Progenitor cell of endocrine pancreas (in vitro differentiated cells): ENCODE measurements at regions not wholly inside any gene's neighbourhood (a gene's known extent, or its start where the extent isn't known, plus 50 kb on each side); places are given as distances from the start of the nearest gene placed in this dataset.

Source experiments
- DNase-seq: peaks from one replicate; pipeline ENCODE4 v3.0.0; 2021; ENCODE audit warnings: low spot score; ENCODE audit not compliant: unreplicated experiment
- H3K27ac Mint-ChIP-seq: 2 replicates; pipeline ENCODE4 v1.8.0; 2021; ENCODE audit warnings: mild to moderate bottlenecking, moderate library complexity, mixed read lengths
- H3K27me3 Mint-ChIP-seq: 2 replicates; pipeline ENCODE4 v1.8.0; 2021; ENCODE audit warnings: mixed read lengths
- H3K36me3 Mint-ChIP-seq: 2 replicates; pipeline ENCODE4 v1.8.0; 2022; ENCODE audit warnings: mixed read lengths; ENCODE audit not compliant: insufficient read depth
- H3K4me1 Mint-ChIP-seq: 2 replicates; pipeline ENCODE4 v1.8.0; 2021; ENCODE audit warnings: low read depth, mixed read lengths
- H3K4me3 Mint-ChIP-seq: 2 replicates; pipeline ENCODE4 v1.8.0; 2021; ENCODE audit warnings: low read depth, mild to moderate bottlenecking, moderate library complexity, mixed read lengths
- H3K9me3 Mint-ChIP-seq: 2 replicates; pipeline ENCODE4 v1.8.0; 2021; ENCODE audit warnings: low read depth, mixed read lengths
- CTCF ChIP-seq: fragments of 200-600 bp; sonication (generic); IDR thresholded peaks from one replicate; pipeline ENCODE4 v1.5.0; 2021; ENCODE audit warnings: antibody characterized with exemption, mild to moderate bottlenecking; ENCODE audit not compliant: unreplicated experiment

GRCh38 chr16:17568239-17568638 is 97.5 kb upstream of the XYLT1 start:
- no peaks in the 10 kb centered on the region for H3K36me3 Mint-ChIP-seq
- no peak for DNase-seq
- no peaks in the 10 kb centered on the region for H3K4me1 Mint-ChIP-seq
- no peak for TF ChIP-seq CTCF
- no peak overlapping the region for H3K27ac Mint-ChIP-seq
- no peak overlapping the region for H3K4me3 Mint-ChIP-seq
- peaks cover 6% of the 10 kb centered on the region for H3K27me3 Mint-ChIP-seq
- H3K9me3 Mint-ChIP-seq, result peaks cover 3% of the 10 kb centered on the region

GRCh38 chr16:17567455-17567854 is 96.7 kb upstream of the XYLT1 start:
- H3K27me3 Mint-ChIP-seq, result peaks cover 7% of the 10 kb centered on the region
- no peak overlapping the region for H3K4me3 Mint-ChIP-seq
- no peak overlapping the region for H3K27ac Mint-ChIP-seq
- no peaks in the 10 kb centered on the region for H3K36me3 Mint-ChIP-seq
- no peak for DNase-seq
- peaks cover 3% of the 10 kb centered on the region for H3K9me3 Mint-ChIP-seq
- no peaks in the 10 kb centered on the region for H3K4me1 Mint-ChIP-seq
- no peak for TF ChIP-seq CTCF

GRCh38 chr16:17566656-17567450 is 96.1 kb upstream of the XYLT1 start:
- no peaks in the 10 kb centered on the region for H3K36me3 Mint-ChIP-seq
- DNase-seq, result no peak
- no peak for TF ChIP-seq CTCF
- H3K9me3 Mint-ChIP-seq, result peaks cover 3% of the 10 kb centered on the region
- no peaks in the 10 kb centered on the region for H3K4me1 Mint-ChIP-seq
- H3K4me3 Mint-ChIP-seq, result no peak overlapping the region
- H3K27me3 Mint-ChIP-seq, result peaks cover 7% of the 10 kb centered on the region
- no peak overlapping the region for H3K27ac Mint-ChIP-seq

- Mint-ChIP-seq H3K27ac (no peak overlapping the region), H3K36me3 (no peaks in the 10 kb centered on the region), H3K9me3 (peaks cover 3% of the 10 kb centered on the region), H3K4me3 (no peak overlapping the region), H3K4me1 (no peaks in the 10 kb centered on the region), H3K27me3 (peaks cover 10% of the 10 kb centered on the region)
- DNase-seq, result no peak
- TF ChIP-seq CTCF, result no peak
Measured at GRCh38 chr16:17566075-17566474, 95.3 kb upstream of the XYLT1 start.

- H3K4me3 Mint-ChIP-seq, result no peak overlapping the region
- H3K4me1 Mint-ChIP-seq, result no peaks in the 10 kb centered on the region
- no peak for DNase-seq
- H3K27me3 Mint-ChIP-seq, result peaks cover 10% of the 10 kb centered on the region
- H3K36me3 Mint-ChIP-seq, result no peaks in the 10 kb centered on the region
- H3K27ac Mint-ChIP-seq, result no peak overlapping the region
- TF ChIP-seq CTCF, result no peak
- peaks cover 3% of the 10 kb centered on the region for H3K9me3 Mint-ChIP-seq
Measured at GRCh38 chr16:17565605-17566004, 94.8 kb upstream of the XYLT1 start.
